ENCODE measurements at regions not wholly inside any gene's neighbourhood (a gene's known extent, or its start where the extent isn't known, plus 50 kb on each side); places are given as distances from the start of the nearest gene placed in this dataset.

DNA sequence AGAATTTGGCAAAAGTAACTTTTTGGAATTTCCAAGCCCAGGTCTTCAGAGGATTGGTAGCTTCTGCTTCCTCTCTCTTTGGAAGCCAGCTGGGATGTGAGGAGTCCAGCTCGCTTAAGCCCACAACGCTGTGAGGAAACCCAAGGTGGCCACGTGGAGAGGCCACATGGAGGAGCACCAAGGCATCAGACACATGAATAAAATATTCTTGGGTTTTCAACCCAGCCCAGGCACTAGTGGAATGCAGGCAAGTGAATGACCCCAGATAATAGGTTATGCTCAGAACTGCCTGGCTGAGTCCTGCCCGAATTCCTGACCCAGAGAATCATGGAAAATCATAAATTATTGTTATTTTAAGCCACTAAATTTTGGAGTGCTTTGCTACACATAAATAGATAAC is 119.7 kb upstream of the PARP11 start:
- DNase-seq (ENCODE audit: extremely low spot score in 2 of 2) = no peak
- H3K9me3 ChIP-seq = no peaks in the 10 kb centered on the region
- intact Hi-C loops (cut with DNase I) = loop anchor here (5.0 to 10.0 kb wide), 2 partner anchors 52 to 289 kb away; no protein-coding TSS in a partner anchor
- no peaks in the 10 kb centered on the region for H3K4me1 ChIP-seq
- TF ChIP-seq, protein P1, sequence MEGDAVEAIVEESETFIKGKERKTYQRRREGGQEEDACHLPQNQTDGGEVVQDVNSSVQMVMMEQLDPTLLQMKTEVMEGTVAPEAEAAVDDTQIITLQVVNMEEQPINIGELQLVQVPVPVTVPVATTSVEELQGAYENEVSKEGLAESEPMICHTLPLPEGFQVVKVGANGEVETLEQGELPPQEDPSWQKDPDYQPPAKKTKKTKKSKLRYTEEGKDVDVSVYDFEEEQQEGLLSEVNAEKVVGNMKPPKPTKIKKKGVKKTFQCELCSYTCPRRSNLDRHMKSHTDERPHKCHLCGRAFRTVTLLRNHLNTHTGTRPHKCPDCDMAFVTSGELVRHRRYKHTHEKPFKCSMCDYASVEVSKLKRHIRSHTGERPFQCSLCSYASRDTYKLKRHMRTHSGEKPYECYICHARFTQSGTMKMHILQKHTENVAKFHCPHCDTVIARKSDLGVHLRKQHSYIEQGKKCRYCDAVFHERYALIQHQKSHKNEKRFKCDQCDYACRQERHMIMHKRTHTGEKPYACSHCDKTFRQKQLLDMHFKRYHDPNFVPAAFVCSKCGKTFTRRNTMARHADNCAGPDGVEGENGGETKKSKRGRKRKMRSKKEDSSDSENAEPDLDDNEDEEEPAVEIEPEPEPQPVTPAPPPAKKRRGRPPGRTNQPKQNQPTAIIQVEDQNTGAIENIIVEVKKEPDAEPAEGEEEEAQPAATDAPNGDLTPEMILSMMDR (IDR thresholded peaks at IDR 0.05) = no peak
- TF ChIP-seq POLR2AphosphoS5 (IDR thresholded peaks at IDR 0.05; ENCODE audit: insufficient read depth in 1 of 2, low read depth in 1 of 2) (no peak), POLR2A (IDR thresholded peaks at IDR 0.05) (no peak)
- H3K4me3 ChIP-seq = no peak overlapping the region
- H3K27me3 ChIP-seq = no peaks in the 10 kb centered on the region
- no peak overlapping the region for H3K27ac ChIP-seq
- no peaks in the 10 kb centered on the region for H3K36me3 ChIP-seq

DNA sequence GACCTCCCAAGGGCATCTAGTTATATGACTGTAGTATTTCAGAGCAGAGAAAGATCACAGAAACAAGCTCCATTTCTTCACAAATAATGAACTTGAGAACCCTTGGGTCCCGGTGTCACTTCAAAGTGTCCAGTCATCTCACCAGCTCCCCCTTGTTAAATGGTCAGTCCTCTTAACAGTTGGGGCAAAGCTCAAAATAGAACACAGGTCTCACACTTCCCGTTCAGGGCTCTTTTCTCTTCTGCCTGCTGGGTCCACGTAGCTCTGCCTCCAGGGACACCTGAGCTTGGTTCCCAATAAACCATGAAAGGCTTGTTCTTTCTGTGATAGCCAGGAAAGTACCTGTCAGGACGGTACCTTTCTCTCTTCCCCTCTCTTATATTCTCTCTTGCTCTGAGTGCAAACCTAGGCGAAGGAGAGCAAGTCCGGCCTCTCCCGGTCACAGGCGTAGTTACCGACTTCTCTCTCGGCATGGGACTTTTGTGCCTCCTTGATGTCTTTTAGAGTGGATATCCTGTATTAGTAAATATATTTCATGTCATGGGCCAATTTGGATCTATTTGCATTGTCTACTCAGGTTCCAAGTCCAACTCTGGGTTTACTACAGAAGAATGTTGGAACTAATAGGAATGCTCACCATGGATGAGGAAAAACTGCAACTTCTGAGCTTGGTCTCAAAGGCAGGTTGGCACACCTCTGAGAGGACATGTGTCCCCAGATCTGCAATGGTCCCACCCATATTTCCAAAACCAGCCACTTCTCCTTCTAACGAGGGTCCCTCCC is 118.8 kb upstream of the PARP11 start:
- H3K27me3 ChIP-seq = no peaks in the 10 kb centered on the region
- H3K4me1 ChIP-seq = no peaks in the 10 kb centered on the region
- no peak for DNase-seq (ENCODE audit: extremely low spot score in 2 of 2)
- H3K4me3 ChIP-seq = no peak overlapping the region
- H3K27ac ChIP-seq = no peak overlapping the region
- TF ChIP-seq POLR2A (IDR thresholded peaks at IDR 0.05) (no peak), POLR2AphosphoS5 (IDR thresholded peaks at IDR 0.05; ENCODE audit: insufficient read depth in 1 of 2, low read depth in 1 of 2) (no peak)
- TF ChIP-seq, protein P1 (IDR thresholded peaks at IDR 0.05) = no peak
- intact Hi-C loops (cut with DNase I) = loop anchor here (5.0 to 10.0 kb wide), 2 partner anchors 53 to 290 kb away; no protein-coding TSS in a partner anchor
- H3K9me3 ChIP-seq = no peaks in the 10 kb centered on the region
- no peaks in the 10 kb centered on the region for H3K36me3 ChIP-seq

- Histone ChIP-seq H3K36me3 (no peaks in the 10 kb centered on the region), H3K4me1 (no peaks in the 10 kb centered on the region), H3K4me3 (no peak overlapping the region), H3K9me3 (no peaks in the 10 kb centered on the region), H3K27ac (no peak overlapping the region), H3K27me3 (no peaks in the 10 kb centered on the region)
- intact Hi-C loops (cut with DNase I) = loop anchor here (5.0 to 10.0 kb wide), 2 partner anchors 54 to 292 kb away; no protein-coding TSS in a partner anchor
- no peak for DNase-seq (ENCODE audit: extremely low spot score in 2 of 2)
- no peak for TF ChIP-seq POLR2A (IDR thresholded peaks at IDR 0.05)
- TF ChIP-seq, protein P1 (IDR thresholded peaks at IDR 0.05) = no peak
- TF ChIP-seq POLR2AphosphoS5 (IDR thresholded peaks at IDR 0.05; ENCODE audit: insufficient read depth in 1 of 2, low read depth in 1 of 2) = no peak
These were observed 117.5 kb upstream of the PARP11 start for GRCh38 chr12:3990501-3991280.

GRCh38 chr12:3989218-3989550 is 116.0 kb upstream of the PARP11 start:
- Histone ChIP-seq H3K27ac (no peak overlapping the region), H3K36me3 (no peaks in the 10 kb centered on the region), H3K4me1 (no peaks in the 10 kb centered on the region), H3K4me3 (no peak overlapping the region), H3K27me3 (no peaks in the 10 kb centered on the region), H3K9me3 (no peaks in the 10 kb centered on the region)
- TF ChIP-seq, protein P1 (IDR thresholded peaks at IDR 0.05) = no peak
- no peak for TF ChIP-seq POLR2AphosphoS5 (IDR thresholded peaks at IDR 0.05; ENCODE audit: insufficient read depth in 1 of 2, low read depth in 1 of 2)
- TF ChIP-seq POLR2A (IDR thresholded peaks at IDR 0.05) = no peak
- no peak for DNase-seq (ENCODE audit: extremely low spot score in 2 of 2)
- intact Hi-C loops (cut with DNase I) = no loop called here
